GM21360 (cell line): ENCODE measurements at regions not wholly inside any gene's neighbourhood (a gene's known extent, or its start where the extent isn't known, plus 50 kb on each side); places are given as distances from the start of the nearest gene placed in this dataset.

Experiments used
- ATAC-seq: cut with Tn5 transposase; IDR thresholded peaks from one replicate; pipeline ENCODE4 v1.9.1; 2021; ENCODE audit warnings: mild to moderate bottlenecking, moderate library complexity; ENCODE audit not compliant: unreplicated experiment

DNA sequence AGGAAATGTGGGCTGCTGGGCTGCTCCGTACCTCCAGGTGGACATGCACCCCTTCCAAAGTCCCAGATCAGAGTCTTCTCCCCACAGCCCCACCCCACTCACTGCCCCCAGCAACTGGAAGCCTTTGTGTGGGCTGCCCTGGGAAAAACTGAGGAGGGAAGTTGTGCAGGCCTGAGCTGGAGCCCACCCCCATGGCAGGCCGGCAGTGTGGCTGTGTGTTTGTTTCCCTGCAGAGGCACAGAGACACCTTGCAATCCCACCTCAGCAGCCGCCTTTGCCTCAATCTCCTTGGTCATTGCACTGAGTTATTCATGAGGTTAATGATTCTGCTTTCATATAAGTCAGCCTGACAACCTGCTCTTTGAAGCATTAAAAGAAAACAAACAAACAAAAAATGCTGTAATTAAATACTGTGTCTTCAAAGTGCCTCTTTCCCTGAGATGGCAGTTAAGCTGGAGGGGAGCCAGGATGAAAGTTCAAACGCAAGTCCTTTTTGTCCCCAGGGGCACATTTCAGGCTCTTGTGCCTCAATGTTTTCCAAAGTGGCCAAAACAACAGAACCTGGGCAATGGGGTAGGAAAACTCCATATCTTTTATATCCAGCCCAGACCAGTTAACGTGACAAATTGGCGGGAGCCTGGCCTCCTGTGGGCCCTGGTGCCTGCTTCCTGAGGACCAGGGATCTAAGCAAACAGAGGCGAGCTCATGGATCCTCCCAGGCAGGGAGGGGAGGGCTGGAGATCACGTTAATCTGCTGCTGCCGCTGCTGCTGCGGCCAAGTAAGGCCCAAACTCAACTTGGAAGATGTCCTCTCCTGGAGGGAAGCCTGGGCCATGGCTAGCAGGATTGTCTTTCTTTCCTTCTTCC lies 51.9 kb upstream of the TSPAN11 start:
- ATAC-seq, result no peak

DNA sequence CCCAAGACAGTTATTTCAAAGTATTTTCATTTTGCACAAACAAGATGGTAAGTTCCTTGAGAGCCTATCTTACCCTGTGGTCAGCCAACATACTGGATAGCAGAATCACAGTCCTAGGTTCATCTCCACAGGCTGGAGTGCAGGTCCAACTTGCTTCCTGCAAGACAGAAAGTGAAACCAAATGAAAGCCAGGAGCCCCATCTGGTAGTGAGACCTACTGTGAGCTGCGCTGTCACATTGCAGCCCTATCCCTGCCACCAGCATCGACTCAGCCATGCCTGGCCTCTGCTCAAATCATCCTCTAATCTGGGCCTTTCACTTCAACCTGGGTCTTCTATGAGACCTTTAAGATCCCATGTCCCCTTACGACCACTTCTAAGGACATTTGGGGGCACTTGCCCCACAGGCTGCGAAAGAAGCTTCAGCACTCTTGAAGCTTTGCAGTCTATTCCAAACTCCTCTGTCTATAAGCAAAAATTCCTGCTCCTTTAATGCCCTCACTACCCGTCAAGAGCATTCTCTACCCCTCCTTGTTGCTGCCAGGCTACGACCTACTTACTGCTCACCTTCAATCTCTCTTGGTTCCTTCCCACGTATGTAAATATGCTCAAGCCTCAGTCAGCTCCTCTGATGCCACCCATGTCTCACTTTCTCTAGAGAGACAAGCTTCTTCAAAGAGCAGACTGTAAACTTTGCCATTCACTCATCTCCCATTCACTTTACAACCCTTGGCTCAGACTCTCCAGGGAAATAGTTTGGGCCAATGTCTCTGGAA lies 55.9 kb upstream of the TSPAN11 start:
- ATAC-seq, result no peak

DNA sequence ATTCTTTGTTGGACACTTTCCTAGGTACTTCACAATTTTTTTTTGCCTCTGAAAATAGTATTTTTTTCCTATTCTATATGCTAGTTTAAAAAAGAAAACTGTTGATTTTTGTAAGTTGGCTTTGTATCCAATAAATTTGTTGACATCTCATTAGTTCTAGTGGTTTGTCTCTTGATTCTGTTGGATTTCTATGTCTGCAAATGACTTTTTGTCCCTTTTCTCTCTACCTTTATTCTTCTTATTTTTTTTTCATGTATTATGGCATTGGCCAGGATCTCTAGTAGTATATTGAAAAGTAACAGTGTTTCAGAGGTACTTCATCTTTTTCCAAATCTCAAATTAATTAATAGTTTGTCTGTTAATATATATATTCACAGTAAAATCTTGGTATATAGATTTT lies 59.1 kb upstream of the TSPAN11 start:
- no peak for ATAC-seq

DNA sequence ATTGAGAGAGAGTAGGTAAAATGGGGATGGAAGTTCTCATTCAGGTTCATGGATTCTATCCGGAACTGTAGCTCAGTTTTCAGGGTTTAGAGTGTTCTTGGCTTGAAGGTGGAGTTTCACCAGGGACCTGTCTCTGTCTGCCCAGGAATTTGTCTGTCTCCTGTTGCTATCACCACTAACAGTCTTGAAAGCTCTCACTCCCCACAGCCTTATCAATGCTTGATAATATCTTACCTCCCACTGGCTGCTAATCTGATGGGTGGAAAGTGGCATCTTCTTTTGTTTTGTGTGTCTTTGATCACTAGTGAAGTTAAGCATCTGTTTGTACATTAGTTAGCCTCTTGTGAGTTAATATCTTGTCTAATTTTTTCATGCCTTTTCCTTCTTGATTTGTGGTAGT lies 60.3 kb upstream of the TSPAN11 start:
- no peak for ATAC-seq

DNA sequence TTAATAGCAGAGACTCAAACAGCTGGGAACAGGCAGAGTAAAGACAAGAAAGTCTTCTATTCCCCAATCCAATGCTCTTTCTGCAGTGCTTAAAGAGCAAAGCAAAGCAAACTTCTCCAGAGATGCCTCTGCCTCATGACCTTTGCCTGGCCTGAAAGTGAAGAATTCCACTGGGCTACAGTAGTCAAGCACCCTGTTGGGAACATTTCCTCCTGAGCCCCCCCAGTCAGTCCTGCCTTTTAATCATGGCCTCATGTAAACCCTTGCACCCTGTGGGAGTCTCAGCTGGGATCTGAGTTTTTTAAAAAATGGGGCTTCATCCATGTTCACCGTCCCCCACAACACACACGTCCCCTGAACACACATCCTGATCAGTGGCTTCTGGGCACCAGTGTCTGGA lies 62.7 kb upstream of the TSPAN11 start:
- ATAC-seq, result no peak

DNA sequence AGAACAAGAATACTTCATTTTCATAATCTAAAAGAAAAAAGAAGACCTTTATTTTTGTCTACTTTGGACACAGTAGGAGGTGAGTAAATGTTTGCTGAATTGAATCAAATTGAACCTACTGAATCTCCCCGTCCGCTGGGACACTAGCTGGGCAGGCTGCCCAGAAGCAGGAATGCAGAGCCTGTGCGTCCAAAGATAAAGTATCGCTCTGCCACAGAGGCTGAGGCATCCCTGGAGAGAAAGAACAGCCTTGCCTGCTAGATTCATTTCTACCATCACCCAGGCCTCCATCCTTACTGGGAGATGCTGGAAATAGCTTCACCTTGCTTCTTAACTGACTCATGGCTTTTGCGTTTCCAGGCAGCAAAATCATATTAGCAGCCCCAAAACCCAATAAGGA lies 64.1 kb upstream of the TSPAN11 start:
- ATAC-seq, result no peak

DNA sequence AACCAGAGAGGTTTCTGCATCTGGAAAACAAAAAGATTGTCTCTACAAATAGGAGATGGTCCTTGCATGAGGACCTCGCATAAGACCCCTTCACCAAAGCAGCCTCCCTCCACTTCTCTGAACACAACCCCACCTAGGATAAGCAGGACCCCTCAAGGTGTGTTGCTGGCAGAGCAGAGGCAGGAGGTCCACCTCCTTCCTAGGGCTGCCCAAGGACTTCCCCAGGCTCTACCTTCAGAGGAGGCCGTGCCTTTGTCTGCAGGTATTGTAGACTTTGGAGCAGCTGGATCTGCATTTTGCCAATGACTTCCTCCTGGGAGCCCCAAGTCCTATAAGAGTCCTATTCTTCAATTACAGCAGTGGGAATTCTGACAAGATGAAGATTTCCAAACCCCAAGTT lies 67.3 kb upstream of the TSPAN11 start:
- no peak for ATAC-seq

DNA sequence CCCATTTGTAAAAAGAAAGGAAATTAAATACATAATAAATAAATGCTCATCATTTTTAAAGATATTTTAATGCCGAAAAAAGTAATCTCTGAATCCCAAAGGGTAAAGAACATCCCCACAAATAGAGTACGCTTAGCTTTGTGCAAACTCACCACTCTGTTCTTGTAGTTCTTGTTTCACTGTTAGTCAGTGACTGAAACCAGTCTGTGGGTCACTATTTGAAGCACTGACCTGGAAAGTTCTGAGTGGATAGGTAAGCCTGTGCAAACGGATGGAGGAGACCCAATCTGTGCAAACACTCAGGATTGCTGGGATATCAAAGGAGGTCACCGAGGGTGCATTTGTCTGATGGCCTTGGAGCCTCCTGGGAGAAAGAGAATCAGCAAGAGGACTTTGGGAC lies 68.1 kb upstream of the TSPAN11 start:
- no peak for ATAC-seq

DNA sequence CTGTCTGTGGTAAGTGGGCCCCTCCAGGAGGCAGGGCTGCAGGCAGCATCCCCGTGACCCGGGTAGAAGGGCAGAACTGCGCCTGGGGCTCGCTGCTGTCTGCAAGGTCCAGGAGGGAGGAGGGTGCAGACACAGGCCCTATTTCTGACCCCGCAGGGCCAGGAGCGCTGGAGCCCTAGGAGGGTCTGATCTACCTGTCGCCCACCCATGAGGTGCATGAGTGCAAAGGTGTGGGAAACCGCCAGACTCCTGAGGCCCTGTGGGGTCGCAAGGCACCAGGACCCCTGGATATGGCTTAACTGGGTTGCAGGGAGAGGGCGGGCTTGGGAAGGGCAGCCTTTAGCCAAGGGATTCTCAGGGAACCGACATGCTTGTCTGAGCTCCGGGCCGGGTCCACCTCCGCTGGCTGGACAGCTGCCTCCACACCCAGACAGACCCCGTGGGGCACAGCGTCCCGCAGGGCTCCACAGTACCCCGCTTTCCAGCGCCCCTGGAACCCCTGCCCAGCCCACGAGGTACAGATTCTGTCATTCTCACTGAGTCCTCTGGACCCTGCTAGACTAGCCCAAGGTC lies 72.9 kb upstream of the TSPAN11 start:
- no peak for ATAC-seq

DNA sequence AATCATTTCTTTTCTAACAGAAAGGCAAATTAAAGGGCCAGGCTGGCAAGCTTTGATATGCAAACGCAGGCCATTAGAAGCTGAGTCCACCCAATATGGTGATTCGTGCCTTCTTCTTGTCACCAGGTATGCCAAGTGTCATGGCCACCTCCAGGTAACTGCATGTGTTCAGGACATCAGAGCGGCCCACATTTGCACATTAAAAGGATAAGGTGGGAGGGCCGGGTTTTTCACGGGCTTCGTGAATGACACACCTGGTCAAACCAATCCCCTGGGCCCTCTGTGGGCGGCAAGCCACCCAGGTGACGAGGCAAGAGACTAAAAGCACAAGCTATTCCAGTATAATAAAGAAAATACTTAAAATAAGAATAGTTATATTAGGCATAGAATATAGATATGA lies 75.9 kb upstream of the TSPAN11 start:
- no peak for ATAC-seq

DNA sequence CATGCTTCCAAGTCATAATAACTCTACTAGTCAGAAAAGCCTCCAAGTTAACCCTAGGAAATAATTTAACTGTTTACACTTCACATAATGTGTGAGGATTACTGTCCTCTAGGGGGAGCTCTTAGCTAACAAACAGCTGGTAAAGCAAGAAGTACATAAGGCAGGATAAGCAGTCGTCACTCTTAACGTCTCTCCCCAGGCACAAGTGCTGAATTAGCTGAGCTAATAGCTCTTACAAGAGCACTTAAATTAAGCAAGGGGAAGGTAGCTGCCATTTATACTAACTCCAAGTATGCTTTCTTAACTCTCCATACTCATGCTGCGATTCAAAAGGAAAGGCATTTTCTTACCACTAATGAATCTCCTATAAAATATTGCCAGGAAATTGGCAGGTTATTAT lies 79.3 kb upstream of the TSPAN11 start:
- no peak for ATAC-seq

DNA sequence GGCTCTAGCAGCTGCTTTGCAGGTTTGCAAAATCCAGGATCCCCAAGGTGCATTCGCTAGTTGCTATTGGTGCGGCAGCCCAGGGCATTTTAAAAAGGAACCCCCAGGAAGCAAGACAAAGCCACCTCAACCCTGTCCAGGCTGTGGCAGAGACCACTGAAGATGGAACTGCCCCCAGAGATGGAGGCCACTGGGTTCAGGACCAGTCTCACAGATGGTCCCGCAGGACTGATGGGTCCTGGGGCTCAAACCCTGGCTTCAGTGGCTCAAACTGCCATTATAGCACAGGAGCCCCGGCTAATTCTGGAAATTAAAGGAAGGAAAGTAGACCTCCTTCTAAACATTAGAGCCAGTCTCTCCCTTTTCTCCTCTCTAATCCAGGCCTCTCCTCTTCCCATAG lies 79.8 kb upstream of the TSPAN11 start:
- no peak for ATAC-seq

DNA sequence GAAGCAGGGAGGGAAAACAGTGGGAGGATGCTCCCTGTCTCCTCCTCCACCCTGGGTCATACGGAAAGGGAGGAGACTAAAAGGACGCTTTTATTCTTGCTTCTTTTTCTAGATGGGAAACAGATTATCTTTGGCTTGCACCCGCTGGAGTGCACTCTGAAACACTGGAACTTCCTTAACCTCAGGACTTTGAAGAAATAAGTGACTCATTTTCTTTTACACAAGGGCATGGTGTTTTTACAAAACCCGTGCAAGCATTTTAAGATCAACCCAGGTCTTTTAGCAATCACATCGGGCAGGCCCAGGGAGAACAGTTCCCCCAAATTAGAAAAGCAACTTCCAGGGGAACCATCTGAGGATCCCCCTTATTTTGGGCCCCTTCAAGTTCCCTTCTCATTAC lies 80.9 kb upstream of the TSPAN11 start:
- ATAC-seq, result no peak

DNA sequence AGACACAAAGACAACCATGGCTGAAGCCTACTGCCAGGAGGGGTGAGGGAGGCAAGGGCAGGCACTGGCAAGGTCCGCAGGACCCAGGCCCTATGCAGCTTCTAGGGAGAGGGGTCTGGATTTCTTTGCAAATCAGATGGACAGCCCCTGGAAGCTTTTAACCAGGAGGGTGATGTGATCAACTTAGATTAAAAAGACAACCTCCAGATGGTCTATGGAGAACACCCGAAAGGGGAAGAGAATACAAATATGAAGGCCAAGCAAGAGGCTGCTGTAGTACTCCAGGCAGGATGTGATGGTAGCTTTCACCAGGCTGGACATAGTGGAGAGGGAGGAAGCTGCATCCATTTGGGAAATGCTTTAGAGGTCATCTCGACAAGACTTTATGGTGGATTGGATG lies 83.3 kb upstream of the TSPAN11 start:
- ATAC-seq, result no peak

DNA sequence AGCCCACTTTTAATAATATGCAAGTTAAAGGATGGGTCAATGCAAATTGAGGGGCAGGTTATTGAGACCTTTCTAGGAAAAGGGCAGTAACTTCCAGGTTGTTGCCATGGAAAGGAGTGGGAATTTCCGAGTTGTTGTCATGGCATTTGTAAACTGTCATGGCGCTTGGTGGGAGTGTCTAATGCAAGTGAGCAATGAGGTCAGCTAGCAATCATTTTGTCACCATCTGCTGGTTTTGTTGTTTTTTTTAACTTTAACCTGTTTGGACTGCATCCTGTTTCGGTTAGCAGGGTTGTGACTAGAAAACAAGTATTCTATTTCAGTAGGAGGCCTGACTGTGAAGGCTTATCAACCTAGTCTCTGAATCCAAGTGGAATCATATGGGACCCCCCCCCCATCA lies 85.8 kb upstream of the TSPAN11 start:
- ATAC-seq, result no peak

DNA sequence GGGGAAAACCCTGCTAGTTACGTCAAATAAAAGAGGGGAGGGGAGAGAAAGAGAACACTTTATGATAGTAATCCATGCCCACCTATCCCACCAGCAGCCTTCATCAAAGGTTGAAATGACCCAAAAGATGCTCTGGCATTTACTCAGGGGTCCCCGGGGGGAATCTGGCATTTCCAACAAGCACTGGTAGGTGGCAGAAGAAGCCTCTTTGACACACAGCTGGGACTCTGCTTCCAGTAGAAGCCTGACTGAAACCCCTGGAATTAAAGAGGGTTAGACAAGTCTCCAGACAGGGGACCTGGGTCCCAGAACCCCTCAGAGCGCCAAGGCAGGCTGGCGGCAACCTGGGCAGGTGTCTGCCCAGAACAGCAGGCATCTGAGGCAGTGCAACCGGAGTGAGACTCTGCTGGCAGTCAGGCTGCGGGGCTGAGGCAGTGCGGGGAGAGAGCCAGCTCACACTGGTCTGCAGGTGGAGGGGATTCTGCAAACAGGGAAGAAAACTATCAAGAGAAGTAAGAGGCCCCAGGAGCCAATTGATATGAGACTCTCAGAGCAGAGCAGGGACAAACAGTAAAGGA lies 85.0 kb upstream of the CAPRIN2 start:
- no peak for ATAC-seq

DNA sequence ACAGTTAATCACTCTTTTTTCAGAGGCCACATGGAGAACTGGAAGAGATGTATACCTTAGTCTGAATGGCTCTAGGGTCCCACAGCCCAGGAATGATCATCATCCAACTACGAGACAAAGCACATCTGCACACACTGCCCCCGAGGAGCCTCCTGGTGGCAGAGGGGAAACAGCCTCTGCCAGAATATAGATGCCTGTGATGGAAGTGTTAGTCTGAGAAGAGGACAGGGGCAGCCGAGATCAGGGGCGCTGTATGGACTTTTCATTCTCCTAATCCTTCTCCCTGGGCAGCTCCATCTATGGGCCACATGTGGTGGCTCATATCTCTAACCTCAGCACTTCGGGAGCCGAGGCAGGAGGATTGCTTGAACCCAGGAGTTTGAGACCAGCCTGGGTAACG lies 82.8 kb upstream of the CAPRIN2 start:
- ATAC-seq, result no peak

DNA sequence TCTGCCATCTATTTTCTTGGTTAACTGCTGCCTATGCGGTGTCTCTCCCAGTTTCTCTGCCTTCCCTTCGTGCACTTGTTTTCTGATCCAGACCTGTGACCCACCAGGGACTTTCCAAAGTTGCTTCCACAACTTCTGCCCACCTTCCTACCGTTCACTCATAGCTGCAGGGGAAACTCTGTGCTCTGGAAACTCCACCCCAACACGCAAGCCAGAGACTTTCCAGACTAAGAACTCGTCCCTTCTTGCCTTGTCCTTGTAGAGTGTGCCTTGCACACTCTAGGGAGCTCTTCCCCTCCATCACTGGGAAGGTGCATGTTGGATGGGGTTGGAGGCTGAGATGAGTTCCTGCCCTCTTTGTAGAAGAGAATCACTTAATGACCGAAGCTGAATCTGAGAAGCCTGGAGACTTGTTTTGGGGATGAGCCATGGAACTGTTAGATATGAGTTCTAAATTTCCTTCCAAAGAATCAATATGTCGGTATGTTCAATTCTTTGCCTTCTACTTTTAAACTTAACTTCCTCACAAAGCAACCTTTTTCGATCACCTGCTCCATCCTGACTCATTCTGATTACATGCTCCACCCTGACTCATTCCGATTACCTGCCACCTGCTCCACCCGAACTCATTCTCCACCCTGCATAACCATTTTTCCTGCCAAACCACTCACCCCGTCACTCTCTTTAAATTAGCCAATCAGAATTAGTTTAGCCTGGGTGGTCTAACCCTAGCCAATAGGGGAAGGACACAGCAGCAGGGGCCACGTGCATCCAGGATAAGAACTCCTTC lies 82.1 kb upstream of the CAPRIN2 start:
- no peak for ATAC-seq

DNA sequence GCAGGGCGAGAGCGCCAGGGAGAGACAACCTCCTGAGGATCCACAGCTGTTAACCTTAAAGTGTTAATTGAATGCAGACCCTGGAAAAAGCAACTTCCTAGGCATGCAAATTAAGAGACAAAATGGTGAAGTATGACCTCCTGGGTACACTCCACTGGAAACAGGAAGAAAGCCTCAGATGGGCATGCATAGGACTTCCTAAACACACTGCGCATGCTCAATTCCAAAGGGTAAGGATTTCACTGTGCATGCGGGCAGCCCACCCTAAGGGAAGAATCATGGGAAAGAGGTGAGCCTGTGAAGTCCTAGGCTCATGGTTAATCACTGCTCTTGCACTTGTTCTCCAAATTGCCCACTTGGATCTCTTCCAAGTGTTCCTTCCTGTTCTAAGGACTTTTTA lies 80.5 kb upstream of the CAPRIN2 start:
- no peak for ATAC-seq

DNA sequence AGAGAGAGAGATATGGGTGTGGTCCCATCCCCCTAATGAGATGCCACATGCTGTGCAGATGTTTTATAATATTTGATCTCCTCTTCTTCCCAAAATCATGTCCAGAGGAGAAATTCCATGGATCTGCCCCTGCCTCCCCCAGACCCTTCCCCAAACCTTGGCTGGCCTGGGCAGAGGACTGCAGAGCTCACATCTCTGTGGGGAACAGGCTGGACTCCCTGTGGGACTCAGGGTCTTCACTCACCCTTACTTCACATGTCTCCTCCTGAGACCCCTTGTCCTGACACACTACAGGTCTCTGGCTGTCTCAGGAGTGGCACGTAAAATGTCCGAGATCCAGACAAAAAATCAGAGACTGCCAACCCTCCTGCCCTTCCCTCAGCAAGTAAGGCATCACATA lies 76.0 kb upstream of the CAPRIN2 start:
- ATAC-seq, result no peak

DNA sequence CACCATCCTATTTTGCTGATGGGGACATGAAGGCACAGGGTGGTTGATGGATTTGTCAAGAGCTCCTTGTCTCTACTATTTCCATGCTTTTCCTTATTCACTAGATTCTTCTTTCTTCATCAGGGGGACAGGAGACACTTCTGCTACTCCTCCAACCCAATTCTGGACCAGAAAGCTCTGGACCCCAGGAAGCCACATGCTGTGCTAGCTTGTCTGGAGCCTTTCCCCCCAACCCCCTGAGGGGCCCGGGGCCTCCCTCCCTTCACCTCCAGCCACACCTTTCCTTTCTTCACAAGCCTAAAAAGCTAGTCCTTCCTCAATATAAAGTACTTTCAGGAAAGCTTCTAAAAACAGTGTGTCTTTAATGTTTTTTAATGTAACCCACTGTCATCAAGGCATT lies 75.1 kb upstream of the CAPRIN2 start:
- ATAC-seq, result no peak
